ENCODE measurements at regions not wholly inside any gene's neighbourhood (a gene's known extent, or its start where the extent isn't known, plus 50 kb on each side); places are given as distances from the start of the nearest gene placed in this dataset.
A peak's percentile ranks its signal among the peaks of the same experiment; 100 is the strongest.
"Not testable (repeated sequence)": the region's sequence is repeated elsewhere in the genome, so short reads cannot be mapped to it uniquely, and the experiment has no call there.

GRCh38 chr12:127119600-127120140, 1147.3 kb upstream of the TMEM132C start:
- in situ Hi-C loops (cut with HindIII; ENCODE audit: low pct_ligation_motif_present, low pct_unique_long_range_greater_than_20kb, low sequenced_read_pairs), result loop anchor here (25.0 kb wide), 1 partner anchor 168 kb away; no protein-coding TSS in a partner anchor
- DNase-seq, result no peak

DNA sequence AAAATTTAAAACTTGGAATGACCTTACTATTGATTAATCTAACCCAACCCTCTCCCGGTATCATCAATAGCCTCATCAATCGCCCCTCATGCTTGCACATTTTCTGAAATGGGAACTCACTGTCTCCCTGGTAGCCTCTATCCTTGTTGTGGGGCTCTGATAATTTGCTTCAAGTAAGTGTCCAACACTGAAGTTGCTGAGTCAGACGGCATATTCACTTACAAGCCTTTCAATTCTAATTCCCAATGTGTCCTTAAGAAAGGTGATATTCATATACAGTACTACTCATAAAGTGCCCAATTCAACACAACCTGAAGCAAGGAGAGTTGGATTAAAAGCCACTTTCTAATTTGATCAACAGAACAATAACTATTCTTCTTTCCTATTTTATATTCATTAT, 1146.1 kb upstream of the TMEM132C start:
- no peak for DNase-seq
- in situ Hi-C loops (cut with HindIII; ENCODE audit: low pct_ligation_motif_present, low pct_unique_long_range_greater_than_20kb, low sequenced_read_pairs), result loop anchor here (25.0 kb wide), 1 partner anchor 166 kb away; no protein-coding TSS in a partner anchor

GRCh38 chr12:127121494-127122084, 1145.4 kb upstream of the TMEM132C start:
- in situ Hi-C loops (cut with HindIII; ENCODE audit: low pct_ligation_motif_present, low pct_unique_long_range_greater_than_20kb, low sequenced_read_pairs), result loop anchor here (25.0 kb wide), 1 partner anchor 166 kb away; no protein-coding TSS in a partner anchor

DNA sequence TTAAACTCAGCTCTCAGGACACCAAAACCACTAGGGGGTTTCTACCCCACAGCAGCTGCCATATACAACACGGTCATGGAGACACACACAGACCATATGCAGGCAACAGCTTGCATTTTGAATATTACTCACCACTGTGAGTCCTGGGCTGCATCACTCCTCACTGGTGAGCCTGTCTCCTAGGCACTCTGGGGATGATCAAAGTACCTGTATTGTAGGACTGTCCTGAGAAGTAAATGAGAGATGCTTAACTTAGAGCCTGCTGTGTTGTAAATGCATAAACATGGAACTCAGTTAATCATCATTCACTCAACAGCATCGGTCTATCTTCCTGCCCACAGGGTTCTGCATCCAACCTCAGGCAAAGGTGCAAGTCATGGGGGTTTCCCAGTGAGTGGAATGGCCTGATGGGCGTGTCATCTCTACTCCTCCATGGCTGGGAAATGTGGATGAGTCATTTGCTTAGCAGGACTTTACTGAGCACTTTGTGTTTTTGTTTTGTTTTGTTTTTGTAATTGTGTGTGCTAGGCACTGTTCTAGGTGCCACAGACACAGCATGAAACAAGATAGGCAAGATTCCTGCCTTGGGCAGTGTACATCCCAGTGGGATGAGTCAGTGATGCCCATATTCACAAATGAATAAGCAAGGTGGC, 1141.2 kb upstream of the TMEM132C start:
- in situ Hi-C loops (cut with HindIII; ENCODE audit: low pct_ligation_motif_present, low pct_unique_long_range_greater_than_20kb, low sequenced_read_pairs), result no loop called here
- peak; percentile 78 for DNase-seq

More at GRCh38 chr12:127121494-127122084, 1145.4 kb upstream of the TMEM132C start:
- DNase-seq, result no peak

GRCh38 chr12:127126260-127126628, 1140.7 kb upstream of the TMEM132C start:
- DNase-seq, result no peak
- in situ Hi-C loops (cut with HindIII; ENCODE audit: low pct_ligation_motif_present, low pct_unique_long_range_greater_than_20kb, low sequenced_read_pairs), result no loop called here

GRCh38 chr12:127127897-127128296, 1139.1 kb upstream of the TMEM132C start:
- in situ Hi-C loops (cut with HindIII; ENCODE audit: low pct_ligation_motif_present, low pct_unique_long_range_greater_than_20kb, low sequenced_read_pairs), result no loop called here
- DNase-seq, result no peak

GRCh38 chr12:127130506-127131124, 1136.4 kb upstream of the TMEM132C start:
- DNase-seq, result no peak
- in situ Hi-C loops (cut with HindIII; ENCODE audit: low pct_ligation_motif_present, low pct_unique_long_range_greater_than_20kb, low sequenced_read_pairs), result no loop called here

DNA sequence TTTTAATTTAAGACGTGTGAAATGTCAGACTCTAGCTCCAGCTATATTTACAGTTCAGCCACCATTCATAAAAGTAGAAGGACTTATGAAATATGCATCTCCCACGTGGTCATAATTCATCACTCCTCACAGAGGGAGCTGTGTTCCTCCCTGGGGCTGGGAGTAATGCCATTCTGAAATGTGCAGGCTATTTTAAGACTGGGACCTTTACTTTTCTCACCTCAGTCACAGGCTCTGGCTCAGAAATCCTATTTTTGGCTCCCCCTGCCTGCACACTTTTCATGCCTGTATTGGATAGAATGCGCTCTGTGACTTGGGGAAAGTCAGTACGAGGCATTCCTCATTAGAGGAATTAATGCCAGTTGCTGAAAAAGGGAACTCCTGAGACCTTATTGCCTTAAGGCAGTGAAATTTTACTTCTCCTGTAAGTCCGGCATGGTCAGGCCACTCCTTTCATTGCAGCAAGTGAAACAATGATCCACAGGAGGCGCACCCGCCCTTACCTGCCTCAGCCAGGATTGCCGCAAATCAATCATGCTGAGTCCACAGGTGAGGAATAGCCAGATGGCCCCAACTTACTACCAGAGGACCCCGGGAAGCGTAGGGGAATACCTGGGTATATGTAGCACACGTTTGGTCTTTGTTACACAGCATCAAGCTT, 1133.2 kb upstream of the TMEM132C start:
- DNase-seq, result no peak

GRCh38 chr12:127140864-127141484, 1126.0 kb upstream of the TMEM132C start:
- in situ Hi-C loops (cut with HindIII; ENCODE audit: low pct_ligation_motif_present, low pct_unique_long_range_greater_than_20kb, low sequenced_read_pairs); DNase-seq: not testable (repeated sequence)

More for the DNA sequence above, 1133.2 kb upstream of the TMEM132C start:
- in situ Hi-C loops (cut with HindIII; ENCODE audit: low pct_ligation_motif_present, low pct_unique_long_range_greater_than_20kb, low sequenced_read_pairs), result no loop called here

GRCh38 chr12:127143020-127143419, 1124.0 kb upstream of the TMEM132C start:
- in situ Hi-C loops (cut with HindIII; ENCODE audit: low pct_ligation_motif_present, low pct_unique_long_range_greater_than_20kb, low sequenced_read_pairs), result no loop called here
- no peak for DNase-seq

GRCh38 chr12:127144770-127145169, 1122.2 kb upstream of the TMEM132C start:
- in situ Hi-C loops (cut with HindIII; ENCODE audit: low pct_ligation_motif_present, low pct_unique_long_range_greater_than_20kb, low sequenced_read_pairs), result no loop called here
- no peak for DNase-seq

GRCh38 chr12:127145241-127145928, 1121.6 kb upstream of the TMEM132C start:
- DNase-seq, result no peak
- in situ Hi-C loops (cut with HindIII; ENCODE audit: low pct_ligation_motif_present, low pct_unique_long_range_greater_than_20kb, low sequenced_read_pairs), result no loop called here

DNA sequence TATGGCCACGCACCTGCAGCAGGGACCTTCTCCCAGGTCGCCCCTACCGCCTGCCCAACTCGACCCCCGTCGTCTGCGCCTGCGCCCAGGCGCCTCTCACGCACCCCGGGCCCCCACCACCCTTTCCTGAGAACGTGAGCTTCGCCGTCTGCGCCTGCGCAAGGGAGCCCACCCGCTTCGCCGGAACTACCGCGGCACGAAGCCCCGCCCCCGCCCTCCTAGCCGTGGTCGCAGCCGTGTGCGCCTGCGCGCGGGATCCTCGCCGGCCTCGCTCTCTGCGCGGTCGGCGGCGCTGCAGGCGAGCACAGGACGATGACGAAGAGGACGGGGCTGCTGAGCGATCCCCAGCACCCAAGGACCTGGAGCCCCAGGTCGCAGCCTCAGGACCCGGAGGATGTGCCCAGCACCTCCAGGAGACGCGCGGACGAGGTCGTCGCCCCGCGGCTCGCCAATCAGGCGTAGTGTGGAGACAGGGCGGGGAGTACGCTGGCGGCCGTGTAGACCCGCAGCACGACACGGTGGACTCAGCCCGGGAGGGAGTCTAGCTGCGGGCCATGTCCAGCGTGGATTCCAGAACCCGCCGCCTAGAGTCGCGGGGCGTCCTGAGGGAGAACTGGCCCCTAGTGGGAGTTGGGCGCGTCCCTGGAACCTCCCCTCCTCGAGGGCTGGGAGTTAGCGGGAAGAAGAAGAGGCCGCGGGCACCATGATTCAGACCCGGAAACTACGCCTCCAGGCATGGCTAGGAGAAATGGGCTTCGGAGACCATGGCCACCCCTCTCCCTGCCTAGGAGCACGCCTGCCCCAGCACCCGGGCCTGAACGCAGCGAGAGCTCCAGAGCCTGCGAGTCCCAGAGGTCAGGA, 1120.8 kb upstream of the TMEM132C start:
- in situ Hi-C loops (cut with HindIII; ENCODE audit: low pct_ligation_motif_present, low pct_unique_long_range_greater_than_20kb, low sequenced_read_pairs), result no loop called here
- DNase-seq, result peak; percentile 83

GRCh38 chr12:127146991-127147718, 1119.8 kb upstream of the TMEM132C start:
- in situ Hi-C loops (cut with HindIII; ENCODE audit: low pct_ligation_motif_present, low pct_unique_long_range_greater_than_20kb, low sequenced_read_pairs), result no loop called here
- DNase-seq, result no peak

DNA sequence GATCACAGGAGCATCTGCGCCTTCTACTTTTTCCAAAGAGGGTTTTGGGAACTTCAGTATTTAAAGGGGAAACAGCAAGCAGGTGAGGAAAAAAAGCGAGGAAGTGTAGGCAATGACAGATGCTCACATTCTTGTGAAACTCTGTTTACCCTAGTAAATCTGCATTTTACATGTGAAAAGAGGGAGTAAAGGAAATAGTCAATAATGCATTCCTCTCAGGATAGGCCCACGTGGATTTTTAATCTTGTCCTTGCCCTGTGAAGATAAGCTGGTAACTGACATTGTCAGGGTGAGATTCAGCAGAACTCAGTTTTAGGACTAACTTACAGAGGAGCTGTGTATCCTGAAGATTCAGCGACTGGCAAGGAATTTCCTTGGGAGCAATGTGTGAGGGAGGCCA, 1119.2 kb upstream of the TMEM132C start:
- no peak for DNase-seq
- in situ Hi-C loops (cut with HindIII; ENCODE audit: low pct_ligation_motif_present, low pct_unique_long_range_greater_than_20kb, low sequenced_read_pairs), result no loop called here

GRCh38 chr12:127148318-127148717, 1118.7 kb upstream of the TMEM132C start:
- in situ Hi-C loops (cut with HindIII; ENCODE audit: low pct_ligation_motif_present, low pct_unique_long_range_greater_than_20kb, low sequenced_read_pairs), result no loop called here
- DNase-seq, result no peak

Measured in ACHN (cell line).